ENCODE measurements at regions not wholly inside any gene's neighbourhood (a gene's known extent, or its start where the extent isn't known, plus 50 kb on each side); places are given as distances from the start of the nearest gene placed in this dataset.
A peak's percentile ranks its signal among the peaks of the same experiment; 100 is the strongest.

GRCh38 chr21:15259824-15260223 is 195.0 kb upstream of the NRIP1 start:
- DNase-seq, result no peak
- intact Hi-C loops (cut with DNase I), result no loop called here

GRCh38 chr21:15260604-15261003 is 195.8 kb upstream of the NRIP1 start:
- intact Hi-C loops (cut with DNase I), result no loop called here

More at GRCh38 chr21:15259824-15260223, 195.0 kb upstream of the NRIP1 start:
- ATAC-seq (ENCODE audit: poor library complexity), result no peak

GRCh38 chr21:15264084-15264665 is 199.4 kb upstream of the NRIP1 start:
- ATAC-seq (ENCODE audit: poor library complexity), result no peak
- intact Hi-C loops (cut with DNase I), result no loop called here
- DNase-seq, result no peak

More at GRCh38 chr21:15260604-15261003, 195.8 kb upstream of the NRIP1 start:
- DNase-seq, result no peak
- ATAC-seq (ENCODE audit: poor library complexity), result no peak

- no peak for DNase-seq
- intact Hi-C loops (cut with DNase I), result no loop called here
- no peak for ATAC-seq (ENCODE audit: poor library complexity)
Measured at GRCh38 chr21:15272171-15272570, 207.4 kb upstream of the NRIP1 start.

GRCh38 chr21:15272591-15272990 is 207.8 kb upstream of the NRIP1 start:
- intact Hi-C loops (cut with DNase I), result no loop called here
- no peak for ATAC-seq (ENCODE audit: poor library complexity)

GRCh38 chr21:15273244-15273643 is 208.4 kb upstream of the NRIP1 start:
- ATAC-seq (ENCODE audit: poor library complexity) (no peak), DNase-seq (no peak)
- intact Hi-C loops (cut with DNase I), result no loop called here

More at GRCh38 chr21:15272591-15272990, 207.8 kb upstream of the NRIP1 start:
- no peak for DNase-seq

- DNase-seq, result no peak
- intact Hi-C loops (cut with DNase I), result no loop called here
- ATAC-seq (ENCODE audit: poor library complexity), result no peak
Measured at GRCh38 chr21:15274701-15275485, 210.1 kb upstream of the NRIP1 start.

- ATAC-seq (ENCODE audit: poor library complexity) (no peak), DNase-seq (no peak)
- intact Hi-C loops (cut with DNase I), result no loop called here
Measured at GRCh38 chr21:15275615-15276235, 210.9 kb upstream of the NRIP1 start.

- no peak for ATAC-seq (ENCODE audit: poor library complexity)
Measured at GRCh38 chr21:15276243-15276642, 211.4 kb upstream of the NRIP1 start.

GRCh38 chr21:15277466-15277865 is 212.7 kb upstream of the NRIP1 start:
- DNase-seq (no peak), ATAC-seq (ENCODE audit: poor library complexity) (no peak)
- intact Hi-C loops (cut with DNase I), result no loop called here

More at GRCh38 chr21:15276243-15276642, 211.4 kb upstream of the NRIP1 start:
- intact Hi-C loops (cut with DNase I), result no loop called here
- DNase-seq, result no peak

- DNase-seq, result no peak
- intact Hi-C loops (cut with DNase I), result no loop called here
- ATAC-seq (ENCODE audit: poor library complexity), result no peak
Measured at GRCh38 chr21:15278279-15278678, 213.5 kb upstream of the NRIP1 start.

- no peak for ATAC-seq (ENCODE audit: poor library complexity)
Measured at GRCh38 chr21:15278851-15279250, 214.1 kb upstream of the NRIP1 start.

GRCh38 chr21:15279482-15279881 is 214.7 kb upstream of the NRIP1 start:
- no peak for DNase-seq
- intact Hi-C loops (cut with DNase I), result no loop called here
- ATAC-seq (ENCODE audit: poor library complexity), result no peak

More at GRCh38 chr21:15278851-15279250, 214.1 kb upstream of the NRIP1 start:
- no peak for DNase-seq
- intact Hi-C loops (cut with DNase I), result no loop called here

- no peak for ATAC-seq (ENCODE audit: poor library complexity)
- intact Hi-C loops (cut with DNase I), result no loop called here
Measured at GRCh38 chr21:15281714-15282113, 216.9 kb upstream of the NRIP1 start.

GRCh38 chr21:15282665-15283064 is 217.9 kb upstream of the NRIP1 start:
- no peak for DNase-seq
- intact Hi-C loops (cut with DNase I), result no loop called here
- no peak for ATAC-seq (ENCODE audit: poor library complexity)

More at GRCh38 chr21:15281714-15282113, 216.9 kb upstream of the NRIP1 start:
- no peak for DNase-seq

- intact Hi-C loops (cut with DNase I), result no loop called here
- DNase-seq, result no peak
Measured at GRCh38 chr21:15283138-15283537, 218.3 kb upstream of the NRIP1 start.

GRCh38 chr21:15283789-15284188 is 219.0 kb upstream of the NRIP1 start:
- DNase-seq (no peak), ATAC-seq (ENCODE audit: poor library complexity) (no peak)
- intact Hi-C loops (cut with DNase I), result no loop called here

More at GRCh38 chr21:15283138-15283537, 218.3 kb upstream of the NRIP1 start:
- ATAC-seq (ENCODE audit: poor library complexity), result no peak

GRCh38 chr21:15285556-15285955 is 220.8 kb upstream of the NRIP1 start:
- DNase-seq, result no peak
- ATAC-seq (ENCODE audit: poor library complexity), result no peak
- intact Hi-C loops (cut with DNase I), result no loop called here

GRCh38 chr21:15289246-15289645 is 224.4 kb upstream of the NRIP1 start:
- DNase-seq (peak; percentile 38), ATAC-seq (ENCODE audit: poor library complexity) (no peak)
- intact Hi-C loops (cut with DNase I), result no loop called here

Measured in Right ventricle myocardium superior (tissue), 1 donor.